CD4-positive, CD25-positive, alpha-beta regulatory T cell (primary cell): ENCODE measurements at regions not wholly inside any gene's neighbourhood (a gene's known extent, or its start where the extent isn't known, plus 50 kb on each side); places are given as distances from the start of the nearest gene placed in this dataset.
A peak's percentile ranks its signal among the peaks of the same experiment; 100 is the strongest.
"Not testable (repeated sequence)": the region's sequence is repeated elsewhere in the genome, so short reads cannot be mapped to it uniquely, and the experiment has no call there.

Experiments used
- ATAC-seq, 2 donors: fragments of 150-1000 bp; cut with Tn5 transposase; one replicate each; pipeline ENCODE4 v1.10.0; 2021; ENCODE audit warnings: low read depth in 2 of 2, moderate number of reproducible peaks in 2 of 2, moderate library complexity in 1 of 2
- DNase-seq, 3 donors: peaks; one replicate each; pipeline versions ENCODE4 v3.0.0 to v3.0.0-alpha.2; 2012 to 2022; ENCODE audit warnings: mixed read lengths in 1 of 3
- H3K27ac ChIP-seq: one replicate; pipeline ENCODE4 v1.7.0; 2013; ENCODE audit warnings: mild to moderate bottlenecking, low read length; ENCODE audit not compliant: insufficient read depth, poor library complexity, severe bottlenecking
- H3K27me3 ChIP-seq: one replicate; pipeline ENCODE4 v1.7.0; 2013; ENCODE audit warnings: low read length; ENCODE audit not compliant: control insufficient read depth, insufficient read depth
- H3K36me3 ChIP-seq: one replicate; pipeline ENCODE4 v1.7.0; 2013; ENCODE audit warnings: mild to moderate bottlenecking, low read length, moderate library complexity; ENCODE audit not compliant: control insufficient read depth, insufficient read depth
- H3K4me1 ChIP-seq: 2 replicates; pipeline ENCODE4 v1.7.0; 2013; ENCODE audit warnings: mild to moderate bottlenecking, low read length; ENCODE audit not compliant: insufficient read depth, control insufficient read depth, poor library complexity, severe bottlenecking
- H3K4me3 ChIP-seq: one replicate; pipeline ENCODE4 v1.7.0; 2013; ENCODE audit warnings: low read depth, mild to moderate bottlenecking, low read length, moderate library complexity
- H3K9me3 ChIP-seq, 2 experiments: 1 replicate in 1 of 2; 2 replicates in 1 of 2; pipeline ENCODE4 v1.7.0; 2013; ENCODE audit warnings: low read length in 2 of 2, mild to moderate bottlenecking in 1 of 2, moderate library complexity in 1 of 2; ENCODE audit not compliant: control insufficient read depth in 2 of 2
- H3K27ac Mint-ChIP-seq, 3 donors: one replicate each; pipeline ENCODE4 v1.8.0; 2020 to 2022; ENCODE audit warnings: mild to moderate bottlenecking in 3 of 3, mixed read lengths in 3 of 3, moderate library complexity in 2 of 3
- H3K27me3 Mint-ChIP-seq: one replicate; pipeline ENCODE4 v1.8.0; 2022; ENCODE audit warnings: mild to moderate bottlenecking, mixed read lengths
- H3K36me3 Mint-ChIP-seq: one replicate; pipeline ENCODE4 v1.8.0; 2020; ENCODE audit warnings: mixed read lengths
- H3K4me1 Mint-ChIP-seq, 4 donors: one replicate each; pipeline ENCODE4 v1.8.0; 2020 to 2022; ENCODE audit warnings: mixed read lengths in 4 of 4, mild to moderate bottlenecking in 1 of 4
- H3K4me3 Mint-ChIP-seq, 4 donors: one replicate each; pipeline ENCODE4 v1.8.0; 2020 to 2022; ENCODE audit warnings: mild to moderate bottlenecking in 4 of 4, mixed read lengths in 4 of 4, moderate library complexity in 3 of 4
- H3K9me3 Mint-ChIP-seq, 7 donors: one replicate each; pipeline ENCODE4 v1.8.0; 2020 to 2022; ENCODE audit warnings: mixed read lengths in 7 of 7, mild to moderate bottlenecking in 3 of 7, moderate library complexity in 2 of 7

GRCh38 chr12:124647316-124647715 lies 79.9 kb upstream of the NCOR2 start:
- H3K9me3 Mint-ChIP-seq, result peaks cover 0 to 11% (median 4%) of the 10 kb centered on the region in 7 donors
- peak overlapping the region in 1 of 3 donors; percentile 51 for H3K27ac Mint-ChIP-seq
- no peak overlapping the region for H3K27ac ChIP-seq
- peaks cover 7% of the 10 kb centered on the region for H3K4me1 ChIP-seq
- H3K9me3 ChIP-seq, result peaks cover 7 to 8% of the 10 kb centered on the region in 2 experiments
- H3K27me3 ChIP-seq, result no peaks in the 10 kb centered on the region
- H3K4me3 ChIP-seq, result no peak overlapping the region
- H3K4me3 Mint-ChIP-seq, result peak overlapping the region in 1 of 4 donors; percentile 71
- no peaks in the 10 kb centered on the region for H3K36me3 Mint-ChIP-seq
- no peak for ATAC-seq
- DNase-seq, result no peak
- H3K27me3 Mint-ChIP-seq, result peaks cover 13% of the 10 kb centered on the region
- H3K4me1 Mint-ChIP-seq, result peaks cover 0 to 16% (median 2%) of the 10 kb centered on the region in 4 donors
- H3K36me3 ChIP-seq, result no peaks in the 10 kb centered on the region

- Histone ChIP-seq H3K9me3 (peaks cover 7 to 8% of the 10 kb centered on the region in 2 experiments), H3K36me3 (no peaks in the 10 kb centered on the region), H3K27ac (no peak overlapping the region), H3K27me3 (no peaks in the 10 kb centered on the region), H3K4me1 (peaks cover 7% of the 10 kb centered on the region), H3K4me3 (no peak overlapping the region)
- Mint-ChIP-seq H3K27me3 (peaks cover 13% of the 10 kb centered on the region), H3K9me3 (peaks cover 0 to 11% (median 4%) of the 10 kb centered on the region in 7 donors), H3K27ac (peak overlapping the region in 2 of 3 donors; percentile 58 to 75), H3K36me3 (no peaks in the 10 kb centered on the region), H3K4me3 (peak overlapping the region in 2 of 4 donors; percentile 50 to 81), H3K4me1 (peaks cover 0 to 16% (median 2%) of the 10 kb centered on the region in 4 donors)
- ATAC-seq (peak in 1 of 2 donors; percentile 24), DNase-seq (no peak)
These were observed 79.2 kb upstream of the NCOR2 start for GRCh38 chr12:124646385-124647230.

GRCh38 chr12:124645530-124646244 lies 78.3 kb upstream of the NCOR2 start:
- H3K4me3 ChIP-seq, result no peak overlapping the region
- peaks cover 7% of the 10 kb centered on the region for H3K4me1 ChIP-seq
- Mint-ChIP-seq H3K4me1 (peaks cover 0 to 16% (median 2%) of the 10 kb centered on the region in 4 donors), H3K27ac (no peak overlapping the region), H3K9me3 (peaks cover 0 to 11% (median 4%) of the 10 kb centered on the region in 7 donors), H3K4me3 (peak overlapping the region in 1 of 4 donors; percentile 81), H3K27me3 (peaks cover 13% of the 10 kb centered on the region), H3K36me3 (no peaks in the 10 kb centered on the region)
- H3K9me3 ChIP-seq, result peaks cover 7 to 8% of the 10 kb centered on the region in 2 experiments
- no peak overlapping the region for H3K27ac ChIP-seq
- no peak for ATAC-seq
- no peaks in the 10 kb centered on the region for H3K36me3 ChIP-seq
- H3K27me3 ChIP-seq, result no peaks in the 10 kb centered on the region
- DNase-seq, result no peak

GRCh38 chr12:124643768-124644167 lies 76.4 kb upstream of the NCOR2 start:
- not testable (repeated sequence) for H3K9me3 ChIP-seq, H3K27me3 ChIP-seq, H3K27ac ChIP-seq, H3K4me3 Mint-ChIP-seq, H3K4me3 ChIP-seq, H3K36me3 ChIP-seq, H3K27ac Mint-ChIP-seq, H3K9me3 Mint-ChIP-seq, DNase-seq, H3K36me3 Mint-ChIP-seq, ATAC-seq, H3K4me1 ChIP-seq
- Mint-ChIP-seq H3K27me3 (peaks cover 14% of the 10 kb centered on the region), H3K4me1 (peaks cover 0 to 16% (median 2%) of the 10 kb centered on the region in 4 donors)

- no peaks in the 10 kb centered on the region for H3K36me3 Mint-ChIP-seq
- peaks cover 7% of the 10 kb centered on the region for H3K4me1 ChIP-seq
- no peak overlapping the region for H3K27ac Mint-ChIP-seq
- H3K27me3 ChIP-seq, result no peaks in the 10 kb centered on the region
- H3K9me3 ChIP-seq, result no peaks in the 10 kb centered on the region
- ATAC-seq (no peak), DNase-seq (no peak)
- peaks cover 0 to 3% (median 0%) of the 10 kb centered on the region in 7 donors for H3K9me3 Mint-ChIP-seq
- peaks cover 14% of the 10 kb centered on the region for H3K27me3 Mint-ChIP-seq
- H3K36me3 ChIP-seq, result no peaks in the 10 kb centered on the region
- H3K4me1 Mint-ChIP-seq, result peaks cover 0 to 12% (median 2%) of the 10 kb centered on the region in 4 donors
- H3K27ac ChIP-seq, result no peak overlapping the region
- H3K4me3 ChIP-seq, result no peak overlapping the region
- no peak overlapping the region for H3K4me3 Mint-ChIP-seq
These were observed 74.7 kb upstream of the NCOR2 start for GRCh38 chr12:124642105-124642504.

GRCh38 chr12:124641591-124641990 lies 74.2 kb upstream of the NCOR2 start:
- ATAC-seq (no peak), DNase-seq (no peak)
- peaks cover 0 to 3% (median 0%) of the 10 kb centered on the region in 7 donors for H3K9me3 Mint-ChIP-seq
- H3K27me3 ChIP-seq, result no peaks in the 10 kb centered on the region
- no peak overlapping the region for H3K27ac ChIP-seq
- peaks cover 0 to 13% (median 5%) of the 10 kb centered on the region in 4 donors for H3K4me1 Mint-ChIP-seq
- H3K4me3 Mint-ChIP-seq, result no peak overlapping the region
- H3K9me3 ChIP-seq, result no peaks in the 10 kb centered on the region
- no peaks in the 10 kb centered on the region for H3K36me3 ChIP-seq
- no peaks in the 10 kb centered on the region for H3K36me3 Mint-ChIP-seq
- peaks cover 8% of the 10 kb centered on the region for H3K4me1 ChIP-seq
- peaks cover 14% of the 10 kb centered on the region for H3K27me3 Mint-ChIP-seq
- H3K4me3 ChIP-seq, result no peak overlapping the region
- H3K27ac Mint-ChIP-seq, result no peak overlapping the region

- no peak for ATAC-seq
- Histone ChIP-seq H3K27ac (no peak overlapping the region), H3K36me3 (no peaks in the 10 kb centered on the region), H3K27me3 (no peaks in the 10 kb centered on the region), H3K4me1 (peaks cover 6% of the 10 kb centered on the region), H3K4me3 (no peak overlapping the region), H3K9me3 (no peaks in the 10 kb centered on the region)
- Mint-ChIP-seq H3K4me1 (peaks cover 0 to 11% (median 9%) of the 10 kb centered on the region in 4 donors), H3K4me3 (no peak overlapping the region), H3K36me3 (no peaks in the 10 kb centered on the region), H3K27me3 (peaks cover 10% of the 10 kb centered on the region), H3K27ac (no peak overlapping the region), H3K9me3 (peaks cover 0 to 4% (median 1%) of the 10 kb centered on the region in 7 donors)
- no peak for DNase-seq
These were observed 72.6 kb upstream of the NCOR2 start for GRCh38 chr12:124640056-124640455.
